Mammary epithelial cell (primary cell): ENCODE measurements at regions not wholly inside any gene's neighbourhood (a gene's known extent, or its start where the extent isn't known, plus 50 kb on each side); places are given as distances from the start of the nearest gene placed in this dataset.

Experiments used
- EZH2 ChIP-seq: IDR thresholded peaks from 2 replicates; pipeline ENCODE4 v1.6.1; 2012; ENCODE audit warnings: low read length, inconsistent platforms, borderline replicate concordance
- TF ChIP-seq, protein P1 (sequence below), 2 donors: IDR thresholded peaks in 1 of 2; conservative IDR thresholded peaks in 1 of 2; 2 replicates each; pipeline ENCODE4 v1.5.1; 2011 to 2012; ENCODE audit warnings: inconsistent platforms in 2 of 2, low read length in 2 of 2, mild to moderate bottlenecking in 2 of 2, control low read depth in 1 of 2, low read depth in 1 of 2; ENCODE audit not compliant: insufficient read depth in 1 of 2; ENCODE audit errors: extremely low read depth in 1 of 2

DNA sequence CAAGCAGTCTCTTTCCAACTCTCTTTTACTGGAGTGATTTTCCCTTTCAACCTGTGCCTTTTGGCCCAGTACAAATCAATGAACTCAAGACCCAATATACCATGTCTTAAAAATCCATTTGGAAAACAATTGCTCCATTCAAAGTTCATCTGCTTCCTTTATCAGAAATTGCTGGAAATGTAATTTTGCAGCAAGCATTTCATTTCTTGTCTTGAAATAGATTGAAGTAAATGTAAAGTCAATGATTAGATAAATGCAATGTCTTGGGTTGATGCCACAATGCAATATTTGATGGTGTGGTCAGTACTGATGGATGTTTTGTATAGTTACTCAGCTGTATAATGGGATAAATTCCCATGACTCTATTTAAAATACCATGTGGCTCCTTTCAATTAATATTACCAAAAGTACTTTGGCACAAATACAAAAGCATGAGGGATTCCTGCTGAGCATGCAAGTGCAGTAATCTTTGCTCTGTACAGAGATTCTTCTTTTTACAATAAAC lies 707.7 kb upstream of the NOVA1 start:
- TF ChIP-seq, protein P1, sequence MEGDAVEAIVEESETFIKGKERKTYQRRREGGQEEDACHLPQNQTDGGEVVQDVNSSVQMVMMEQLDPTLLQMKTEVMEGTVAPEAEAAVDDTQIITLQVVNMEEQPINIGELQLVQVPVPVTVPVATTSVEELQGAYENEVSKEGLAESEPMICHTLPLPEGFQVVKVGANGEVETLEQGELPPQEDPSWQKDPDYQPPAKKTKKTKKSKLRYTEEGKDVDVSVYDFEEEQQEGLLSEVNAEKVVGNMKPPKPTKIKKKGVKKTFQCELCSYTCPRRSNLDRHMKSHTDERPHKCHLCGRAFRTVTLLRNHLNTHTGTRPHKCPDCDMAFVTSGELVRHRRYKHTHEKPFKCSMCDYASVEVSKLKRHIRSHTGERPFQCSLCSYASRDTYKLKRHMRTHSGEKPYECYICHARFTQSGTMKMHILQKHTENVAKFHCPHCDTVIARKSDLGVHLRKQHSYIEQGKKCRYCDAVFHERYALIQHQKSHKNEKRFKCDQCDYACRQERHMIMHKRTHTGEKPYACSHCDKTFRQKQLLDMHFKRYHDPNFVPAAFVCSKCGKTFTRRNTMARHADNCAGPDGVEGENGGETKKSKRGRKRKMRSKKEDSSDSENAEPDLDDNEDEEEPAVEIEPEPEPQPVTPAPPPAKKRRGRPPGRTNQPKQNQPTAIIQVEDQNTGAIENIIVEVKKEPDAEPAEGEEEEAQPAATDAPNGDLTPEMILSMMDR (conservative IDR thresholded peaks at IDR 0.05 in 1 of 2, IDR thresholded peaks at IDR 0.05 in 1 of 2; ENCODE audit: extremely low read depth in 1 of 2, insufficient read depth in 1 of 2, low read depth in 1 of 2, low read length in 2 of 2) = no peak
- no peak for TF ChIP-seq EZH2
